GM21360 (cell line): ENCODE measurements at regions not wholly inside any gene's neighbourhood (a gene's known extent, or its start where the extent isn't known, plus 50 kb on each side); places are given as distances from the start of the nearest gene placed in this dataset.

Experiments
- ATAC-seq: cut with Tn5 transposase; IDR thresholded peaks from one replicate; pipeline ENCODE4 v1.9.1; 2021; ENCODE audit warnings: mild to moderate bottlenecking, moderate library complexity; ENCODE audit not compliant: unreplicated experiment

GRCh38 chr5:144882739-144883283 lies 712.1 kb downstream of the KCTD16 start:
- no peak for ATAC-seq

- ATAC-seq = no peak
Observed at GRCh38 chr5:144880513-144880912, 709.8 kb downstream of the KCTD16 start.

- no peak for ATAC-seq
Observed at GRCh38 chr5:144876990-144877389, 706.3 kb downstream of the KCTD16 start.

DNA sequence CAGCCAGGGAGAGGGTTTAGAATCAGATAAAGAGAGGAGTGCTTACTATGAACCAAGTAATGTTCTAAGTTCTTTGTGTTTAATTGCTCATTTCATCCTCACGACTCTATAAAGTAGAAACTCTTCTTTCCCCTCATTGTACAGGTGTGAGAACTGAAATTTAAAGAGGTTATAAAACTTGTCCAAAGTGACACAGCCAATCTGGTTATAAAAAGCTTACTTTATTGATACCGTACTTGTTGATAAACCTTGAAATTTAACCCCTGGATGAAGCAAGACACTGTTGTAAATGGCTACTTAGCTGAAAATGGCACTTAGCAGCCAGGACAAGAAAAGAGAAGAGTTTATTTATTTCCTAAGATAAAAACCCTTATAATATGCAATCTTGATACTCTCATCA lies 702.4 kb downstream of the KCTD16 start:
- ATAC-seq = no peak

DNA sequence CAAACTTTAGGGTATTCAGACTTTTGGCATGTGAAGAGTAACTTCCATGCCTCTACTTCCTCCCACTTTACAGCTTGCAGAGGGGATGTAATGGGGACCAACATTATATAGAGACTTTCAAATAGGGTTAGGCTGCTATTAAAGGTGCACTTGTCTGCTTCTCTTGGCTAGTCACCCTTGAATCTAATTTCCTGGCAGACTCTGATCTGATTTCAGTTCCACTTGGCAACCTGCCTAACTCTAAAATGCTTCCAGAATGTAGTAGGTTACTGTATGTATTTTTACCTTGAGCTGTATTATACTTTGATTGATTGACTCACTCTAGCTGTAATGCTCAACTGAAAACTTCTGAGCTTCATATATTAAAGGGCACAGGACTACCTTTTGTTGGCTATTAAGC lies 693.4 kb downstream of the KCTD16 start:
- ATAC-seq = peak; percentile 60

DNA sequence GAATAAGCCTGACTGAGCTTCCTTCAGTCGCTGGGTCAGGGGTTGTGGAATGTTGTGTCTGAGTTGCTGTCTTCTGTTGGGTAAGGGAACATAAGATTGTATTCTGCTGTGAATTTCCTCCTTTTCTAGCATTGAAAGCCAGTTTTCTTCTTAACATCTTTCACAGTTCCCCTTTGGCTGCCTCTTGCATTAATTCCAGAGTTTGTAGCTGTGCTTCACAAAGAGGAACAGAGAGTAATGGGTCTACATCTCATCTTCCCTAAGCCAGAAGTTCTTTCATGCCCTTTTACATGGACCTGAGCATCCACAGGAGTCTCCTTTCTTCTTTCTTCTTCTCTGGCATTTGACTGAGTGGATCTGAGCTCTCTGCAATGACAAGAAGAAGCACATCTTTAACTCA lies 686.8 kb downstream of the KCTD16 start:
- no peak for ATAC-seq

GRCh38 chr5:144844086-144844485 lies 673.4 kb downstream of the KCTD16 start:
- no peak for ATAC-seq

DNA sequence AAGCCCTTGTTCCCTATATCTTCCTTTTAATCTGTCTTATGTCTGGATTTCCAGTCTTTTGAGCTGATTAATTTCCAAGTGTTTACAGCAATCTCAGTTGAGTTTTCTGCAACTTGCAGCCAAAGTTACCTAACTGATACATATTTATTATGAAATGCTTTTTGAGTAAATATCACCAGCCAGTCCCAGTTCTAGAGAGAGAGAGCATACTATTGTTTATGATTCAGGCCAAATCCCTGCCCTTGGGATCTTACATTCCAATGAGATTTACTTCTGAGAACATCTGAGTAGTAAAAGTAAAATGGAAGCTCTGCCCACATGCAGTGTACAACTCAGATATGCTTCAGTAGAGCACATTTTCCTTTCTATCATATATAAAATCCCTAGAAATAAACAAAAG lies 661.7 kb downstream of the KCTD16 start:
- ATAC-seq = no peak

- no peak for ATAC-seq
Observed at GRCh38 chr5:144831650-144832049, 661.0 kb downstream of the KCTD16 start.

DNA sequence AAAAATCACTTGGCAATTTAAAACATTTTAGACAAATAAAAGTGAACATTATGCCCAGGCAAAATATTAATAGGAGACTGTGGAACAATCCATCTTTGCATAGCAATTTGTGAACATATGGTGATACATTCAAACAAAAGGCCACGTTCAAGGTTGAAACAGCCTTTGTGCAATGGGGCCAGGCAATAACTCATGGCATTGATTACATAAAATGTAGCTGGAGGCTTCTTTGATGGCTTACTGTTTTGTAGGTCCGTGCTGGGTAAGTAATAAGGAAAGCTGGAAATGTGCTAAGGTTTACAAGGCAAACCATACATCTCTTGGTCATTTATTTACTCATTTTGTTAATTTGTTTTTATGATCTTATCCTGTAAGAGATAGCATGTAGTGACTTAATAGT lies 651.8 kb downstream of the KCTD16 start:
- no peak for ATAC-seq

DNA sequence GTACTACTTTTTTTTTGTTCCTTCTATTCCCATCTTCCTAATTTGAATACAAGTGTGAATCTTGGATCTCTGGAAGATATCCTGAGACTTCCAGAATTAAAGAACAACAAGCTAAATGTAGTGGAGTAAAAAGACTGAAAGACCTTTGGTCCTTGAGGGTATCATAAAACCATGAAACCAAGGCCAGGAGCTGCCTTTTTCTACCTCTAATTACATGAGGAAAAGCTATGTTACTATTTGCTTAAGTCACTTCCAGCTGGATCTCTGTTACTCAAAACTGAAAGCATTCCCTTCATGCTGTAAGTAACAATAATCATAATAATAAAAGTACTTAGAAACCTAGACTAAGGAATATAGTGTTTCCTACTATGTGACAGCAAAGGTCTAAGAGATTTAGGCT lies 649.6 kb downstream of the KCTD16 start:
- ATAC-seq = no peak

GRCh38 chr5:144815131-144815530 lies 644.5 kb downstream of the KCTD16 start:
- no peak for ATAC-seq

DNA sequence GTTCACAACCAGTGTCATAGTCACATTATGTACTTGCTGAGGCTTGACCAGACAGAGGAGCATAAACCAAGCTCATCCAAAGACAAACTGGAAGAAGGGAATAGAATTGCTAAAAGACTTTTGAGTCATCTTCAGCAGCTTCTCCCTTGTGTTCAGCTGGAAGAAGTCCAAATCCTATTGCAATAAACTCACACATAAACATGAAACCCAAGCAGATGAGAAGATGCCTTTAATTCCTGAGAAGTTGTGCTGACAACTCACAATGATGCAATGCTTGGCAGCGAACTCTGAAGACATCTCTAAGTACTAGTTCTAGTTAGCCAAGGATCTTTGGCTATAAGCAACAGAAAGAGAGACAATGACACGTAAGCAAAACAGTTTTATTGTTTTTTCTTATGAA lies 642.1 kb downstream of the KCTD16 start:
- ATAC-seq = no peak

DNA sequence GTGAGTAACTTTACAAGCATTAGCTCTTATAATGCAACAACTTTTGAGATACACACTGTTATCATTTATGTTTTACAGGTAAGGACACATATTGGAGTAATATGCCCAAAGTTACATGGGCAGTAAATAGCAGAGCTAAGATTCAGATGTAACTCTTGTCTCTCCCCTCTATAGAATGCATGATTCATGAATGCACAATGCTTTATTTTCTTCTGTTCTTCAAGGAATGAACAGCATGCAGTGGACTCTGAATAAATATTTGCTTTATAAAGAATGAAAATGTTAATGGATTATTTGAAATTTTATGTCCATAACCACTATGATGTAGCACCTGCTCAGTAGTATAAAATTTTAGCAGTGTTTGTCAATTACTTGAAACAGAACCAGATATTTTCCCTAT lies 629.5 kb downstream of the KCTD16 start:
- ATAC-seq = no peak

DNA sequence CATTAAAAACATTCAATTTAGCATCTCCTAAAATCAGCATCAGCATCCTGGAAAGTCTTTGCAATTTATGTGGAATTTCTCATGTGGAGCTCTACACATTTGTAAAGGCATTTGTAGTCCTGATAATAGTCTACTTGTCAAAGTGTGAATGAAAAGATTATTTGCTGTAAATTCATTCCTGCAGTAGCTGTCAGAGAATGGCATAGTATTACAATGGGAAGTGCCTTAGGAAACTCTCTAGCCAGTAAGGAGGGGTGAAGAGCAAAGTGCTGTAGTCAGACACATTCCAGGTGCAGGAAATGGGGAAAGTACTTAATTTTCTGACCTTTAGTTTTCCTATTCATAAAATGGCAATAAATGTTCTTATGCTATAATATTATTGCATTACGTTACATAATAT lies 627.9 kb downstream of the KCTD16 start:
- ATAC-seq = no peak

DNA sequence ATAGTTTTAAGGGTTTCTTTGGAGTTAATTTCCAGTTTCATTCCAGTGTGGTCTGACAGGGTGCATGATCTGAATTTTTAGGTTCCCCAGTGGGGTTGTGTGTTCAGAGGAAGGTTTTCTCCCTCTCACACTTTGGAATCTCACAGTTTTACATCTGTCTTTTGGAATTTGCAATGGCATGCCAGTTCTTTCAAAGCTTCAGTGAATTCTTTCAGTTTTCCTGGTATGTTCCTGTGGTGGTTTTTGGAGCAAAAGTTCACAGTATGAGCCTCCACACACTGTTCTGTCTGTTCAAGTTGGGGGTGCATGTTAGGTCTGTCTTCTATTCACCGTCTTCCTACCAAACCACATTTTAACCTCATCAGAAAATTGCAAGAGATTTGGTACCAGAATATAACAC lies 624.2 kb downstream of the KCTD16 start:
- no peak for ATAC-seq

DNA sequence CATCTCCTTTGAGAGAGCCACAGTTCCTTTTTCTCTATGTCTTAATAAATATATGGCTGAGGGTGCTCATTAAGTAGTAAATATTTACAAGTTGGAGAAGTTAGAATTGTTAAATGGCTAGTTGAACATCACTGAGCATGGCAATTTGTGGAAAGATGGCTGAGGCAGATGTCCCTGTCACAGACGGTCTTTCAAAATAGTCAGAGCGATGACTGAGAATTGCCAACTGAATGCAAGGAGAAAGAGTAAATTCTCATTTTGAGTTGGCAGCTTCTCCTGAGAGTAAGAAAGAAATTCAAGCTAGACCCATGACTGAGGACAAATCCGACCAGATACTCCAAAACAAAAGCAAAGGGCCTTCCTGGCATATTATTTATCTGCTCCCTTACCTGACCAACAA lies 617.9 kb downstream of the KCTD16 start:
- no peak for ATAC-seq

- ATAC-seq = no peak
Observed at GRCh38 chr5:144788046-144788445, 617.4 kb downstream of the KCTD16 start.

DNA sequence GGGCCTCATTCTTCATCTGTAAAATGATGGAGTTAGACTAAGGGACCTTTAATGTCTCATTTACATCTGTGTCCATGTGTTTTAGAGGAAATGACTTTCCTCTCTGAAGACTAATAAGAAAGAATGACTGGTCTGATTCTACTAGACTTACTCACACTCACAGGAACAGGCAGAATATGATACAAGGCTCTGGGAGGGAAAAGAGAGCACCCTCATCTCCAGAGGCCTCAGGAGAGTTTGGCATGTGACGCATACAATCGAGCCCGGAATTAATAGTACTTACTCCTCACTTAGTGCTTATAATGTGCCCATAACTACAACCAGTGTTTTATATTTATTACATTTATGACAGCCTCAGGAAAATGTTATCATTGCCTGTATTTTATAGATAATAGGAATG lies 608.7 kb downstream of the KCTD16 start:
- ATAC-seq = no peak

- no peak for ATAC-seq
Observed at GRCh38 chr5:144778561-144778960, 607.9 kb downstream of the KCTD16 start.

GRCh38 chr5:144774197-144774596 lies 603.5 kb downstream of the KCTD16 start:
- no peak for ATAC-seq

DNA sequence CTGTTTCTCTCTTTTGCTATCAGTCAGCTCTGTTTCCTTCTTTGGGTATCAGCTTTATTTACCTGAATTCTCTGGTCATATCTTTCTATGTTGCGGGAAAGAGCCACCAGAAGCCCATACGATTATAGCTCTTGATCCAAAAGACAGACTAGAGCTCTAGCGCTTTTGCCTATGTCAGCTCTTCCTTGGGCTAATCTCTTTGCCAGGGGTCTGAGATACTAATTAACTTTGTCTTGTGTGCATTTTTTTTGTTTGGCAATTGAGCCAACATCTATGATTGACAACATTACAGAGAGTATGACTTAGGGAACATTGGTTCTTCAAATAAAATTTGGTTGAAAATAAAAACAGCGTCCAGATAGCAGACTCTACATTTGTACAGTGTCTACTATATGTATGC lies 603.0 kb downstream of the KCTD16 start:
- no peak for ATAC-seq

DNA sequence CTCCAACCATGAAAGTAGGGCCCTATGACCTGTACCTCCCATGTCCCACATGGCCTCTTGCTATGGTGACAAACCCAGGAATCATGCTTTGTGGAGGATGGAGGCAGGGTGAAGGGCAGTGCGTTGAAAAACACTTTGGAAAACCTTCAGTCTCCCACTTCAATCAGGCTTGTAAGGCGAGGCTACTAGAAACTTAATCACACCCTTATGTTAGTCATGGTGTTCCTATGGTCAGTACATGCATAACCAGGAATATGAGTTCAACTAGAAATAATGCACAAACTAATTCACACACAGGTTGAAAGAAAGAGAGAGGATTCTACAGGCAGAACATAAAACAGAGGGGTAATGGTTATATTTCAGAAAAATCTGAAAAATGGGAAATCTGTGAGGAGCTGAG lies 601.1 kb downstream of the KCTD16 start:
- ATAC-seq = no peak

GRCh38 chr5:144742361-144742760 lies 571.7 kb downstream of the KCTD16 start:
- ATAC-seq = no peak
